ENCODE measurements at regions not wholly inside any gene's neighbourhood (a gene's known extent, or its start where the extent isn't known, plus 50 kb on each side); places are given as distances from the start of the nearest gene placed in this dataset.
"Not testable (repeated sequence)": the region's sequence is repeated elsewhere in the genome, so short reads cannot be mapped to it uniquely, and the experiment has no call there.

- intact Hi-C loops (cut with micrococcal nuclease; ENCODE audit: unreplicated experiment) (no loop called here), in situ Hi-C loops (cut with HindIII; ENCODE audit: low pct_unique_long_range_greater_than_20kb, low sequenced_read_pairs) (no loop called here)
- TF ChIP-seq CTCF (IDR thresholded peaks at IDR 0.05): no peak
- TF ChIP-seq SIN3A (IDR thresholded peaks at IDR 0.05; ENCODE audit: borderline replicate concordance, insufficient read depth, low read depth, low read length): no peak
- no peak for TF ChIP-seq REST (IDR thresholded peaks at IDR 0.05; ENCODE audit: insufficient read depth in 1 of 2, low read depth in 2 of 2, low read length in 1 of 2)
- no peak for TF ChIP-seq TCF7L2 (IDR thresholded peaks at IDR 0.05; ENCODE audit: low read depth, low read length)
- no peak for TF ChIP-seq POLR2AphosphoS5 (IDR thresholded peaks at IDR 0.05; ENCODE audit: low read depth, low read length)
- Histone ChIP-seq H3K9me3 (ENCODE audit: control insufficient read depth, insufficient read depth, low read depth, low read length) (no peaks in the 10 kb centered on the region), H3K4me1 (ENCODE audit: control insufficient read depth, insufficient read depth, low read length) (peaks cover 6% of the 10 kb centered on the region), H3K27me3 (ENCODE audit: control insufficient read depth, insufficient read depth, low read length) (no peaks in the 10 kb centered on the region), H3K27ac (ENCODE audit: low read length) (0 out of 2 replicates have a peak overlapping the region, but pooled peaks have one; percentile 14), H3K36me3 (ENCODE audit: control insufficient read depth, insufficient read depth, low read length) (no peaks in the 10 kb centered on the region), H3K4me3 (ENCODE audit: low read depth in 2 of 2, low read length in 2 of 2) (no peak overlapping the region)
- ATAC-seq (peak; percentile 63), DNase-seq (ENCODE audit: low read depth, low spot score) (no peak)
- BruUV-seq (replicated peaks): no TSS peak
- CTCF ChIA-PET: interaction anchor here (0.7 kb wide), 1 partner anchor 11 kb away, joined by 3 read pairs; no protein-coding TSS in a partner anchor
- POLR2A ChIA-PET: no interaction called here
Measured at GRCh38 chr17:83010206-83011200, 68.9 kb upstream of the METRNL start.

- H3K4me3 ChIP-seq (ENCODE audit: low read depth in 2 of 2, low read length in 2 of 2); ATAC-seq; intact Hi-C loops (cut with micrococcal nuclease; ENCODE audit: unreplicated experiment); in situ Hi-C loops (cut with HindIII; ENCODE audit: low pct_unique_long_range_greater_than_20kb, low sequenced_read_pairs); H3K27ac ChIP-seq (ENCODE audit: low read length); CTCF ChIA-PET; POLR2A ChIA-PET; DNase-seq (ENCODE audit: low read depth, low spot score); H3K9me3 ChIP-seq (ENCODE audit: control insufficient read depth, insufficient read depth, low read depth, low read length); H3K36me3 ChIP-seq (ENCODE audit: control insufficient read depth, insufficient read depth, low read length); BruUV-seq (replicated peaks); H3K27me3 ChIP-seq (ENCODE audit: control insufficient read depth, insufficient read depth, low read length); H3K4me1 ChIP-seq (ENCODE audit: control insufficient read depth, insufficient read depth, low read length): not testable (repeated sequence)
Measured at GRCh38 chr17:83011676-83012075, 67.7 kb upstream of the METRNL start.

- TSS peak; percentile 63 for BruUV-seq (replicated peaks)
- H3K4me1 ChIP-seq (ENCODE audit: control insufficient read depth, insufficient read depth, low read length): peaks cover 6% of the 10 kb centered on the region
- H3K27ac ChIP-seq (ENCODE audit: low read length): no peak overlapping the region
- H3K27me3 ChIP-seq (ENCODE audit: control insufficient read depth, insufficient read depth, low read length): no peaks in the 10 kb centered on the region
- intact Hi-C loops (cut with micrococcal nuclease; ENCODE audit: unreplicated experiment) (no loop called here), in situ Hi-C loops (cut with HindIII; ENCODE audit: low pct_unique_long_range_greater_than_20kb, low sequenced_read_pairs) (no loop called here)
- TF ChIP-seq SIN3A (IDR thresholded peaks at IDR 0.05; ENCODE audit: borderline replicate concordance, insufficient read depth, low read depth, low read length) (no peak), REST (IDR thresholded peaks at IDR 0.05; ENCODE audit: insufficient read depth in 1 of 2, low read depth in 2 of 2, low read length in 1 of 2) (no peak), CTCF (IDR thresholded peaks at IDR 0.05) (no peak)
- CTCF ChIA-PET: no interaction called here
- POLR2A ChIA-PET: no interaction called here
- ATAC-seq: no peak
- H3K4me3 ChIP-seq (ENCODE audit: low read depth in 2 of 2, low read length in 2 of 2): no peak overlapping the region
- H3K36me3 ChIP-seq (ENCODE audit: control insufficient read depth, insufficient read depth, low read length): no peaks in the 10 kb centered on the region
- DNase-seq (ENCODE audit: low read depth, low spot score): no peak
- H3K9me3 ChIP-seq (ENCODE audit: control insufficient read depth, insufficient read depth, low read depth, low read length): no peaks in the 10 kb centered on the region
Measured at GRCh38 chr17:83012200-83012785, 67.1 kb upstream of the METRNL start.
